Panc1 (cell line): ENCODE measurements at regions not wholly inside any gene's neighbourhood (a gene's known extent, or its start where the extent isn't known, plus 50 kb on each side); places are given as distances from the start of the nearest gene placed in this dataset.

Experiments used
- ATAC-seq: fragments of 200-7000 bp; cut with Tn5 transposase; 2 replicates; pipeline ENCODE4 v1.9.1; 2020; ENCODE audit warnings: mild to moderate bottlenecking, moderate library complexity
- BruUV-seq: library from RNA; stranded (reverse); fragments of 400-500 nt; replicated peaks from 2 replicates; lab custom pipeline; 2021; lab: Mats Ljungman, UMichigan
- CTCF ChIA-PET: fragments of 300-600 bp; sonication (Branson Sonifier 250); formaldehyde crosslinking; loops from one replicate; lab custom pipeline; 2022; ENCODE audit warnings: antibody characterized with exemption; lab: Charles Lee
- POLR2A ChIA-PET: fragments of 300-600 bp; sonication (Branson Sonifier 250); formaldehyde crosslinking; loops from one replicate; lab custom pipeline; 2022; ENCODE audit warnings: antibody characterized with exemption; lab: Charles Lee
- DNase-seq: peaks from one replicate; pipeline ENCODE4 v3.0.0-alpha.2; 2010; ENCODE audit warnings: low read depth, low spot score
- H3K27ac ChIP-seq: 2 replicates; pipeline ENCODE4 v1.5.1; 2011; ENCODE audit warnings: mild to moderate bottlenecking, low read length, inconsistent platforms
- H3K27me3 ChIP-seq: fragments of 200-500 bp; sonication (Bioruptor generic); 2 replicates; pipeline ENCODE4 v1.6.0; 2014; ENCODE audit warnings: low read length, inconsistent platforms; ENCODE audit not compliant: control insufficient read depth, insufficient read depth
- H3K36me3 ChIP-seq: fragments of 200-500 bp; sonication (Bioruptor generic); 2 replicates; pipeline ENCODE4 v1.5.1; 2014; ENCODE audit warnings: inconsistent platforms, mild to moderate bottlenecking, low read length, moderate library complexity; ENCODE audit not compliant: control insufficient read depth, insufficient read depth
- H3K4me1 ChIP-seq: 2 replicates; pipeline ENCODE4 v1.5.1; 2011; ENCODE audit warnings: inconsistent platforms, mild to moderate bottlenecking, low read length, moderate library complexity; ENCODE audit not compliant: control insufficient read depth, insufficient read depth
- H3K4me3 ChIP-seq, 2 experiments: 2 replicates each; pipeline ENCODE4 v1.5.1; 2011 to 2012; ENCODE audit warnings: low read depth in 2 of 2, low read length in 2 of 2, mild to moderate bottlenecking in 2 of 2, inconsistent platforms in 1 of 2, moderate library complexity in 1 of 2
- H3K9me3 ChIP-seq: fragments of 200-500 bp; sonication (Bioruptor generic); 2 replicates; pipeline ENCODE4 v1.5.1; 2014; ENCODE audit warnings: low read depth, mild to moderate bottlenecking, inconsistent platforms, low read length, moderate library complexity; ENCODE audit not compliant: control insufficient read depth, insufficient read depth
- POLR2AphosphoS5 ChIP-seq: IDR thresholded peaks from 2 replicates; pipeline ENCODE4 v1.6.1; 2012; ENCODE audit warnings: mild to moderate bottlenecking, low read depth, low read length, moderate library complexity
- REST ChIP-seq, 2 experiments: IDR thresholded peaks; 2 replicates each; pipeline ENCODE4 v1.6.1; 2011 to 2012; ENCODE audit warnings: low read depth in 2 of 2, control low read depth in 1 of 2, low read length in 1 of 2, mild to moderate bottlenecking in 1 of 2, moderate library complexity in 1 of 2; ENCODE audit not compliant: insufficient read depth in 1 of 2
- SIN3A ChIP-seq: IDR thresholded peaks from 2 replicates; pipeline ENCODE4 v1.6.1; 2012; ENCODE audit warnings: low read depth, mild to moderate bottlenecking, low read length, moderate library complexity, borderline replicate concordance; ENCODE audit not compliant: insufficient read depth
- TCF7L2 ChIP-seq: IDR thresholded peaks from 2 replicates; pipeline ENCODE4 v1.6.1; 2011; ENCODE audit warnings: mild to moderate bottlenecking, low read depth, low read length, inconsistent platforms
- in situ Hi-C: cut with HindIII; loops from 2 replicates; pipeline ENCODE4 v1.10.0; 2016; ENCODE audit warnings: low sequenced_read_pairs, low pct_unique_long_range_greater_than_20kb
- intact Hi-C: fragments of 100-400 bp; cut with micrococcal nuclease; formaldehyde crosslinking; loops from one replicate; pipeline ENCODE4 v1.10.0; 2022; ENCODE audit not compliant: unreplicated experiment
- TF ChIP-seq, protein P1 (sequence below): fragments of 450-650 bp; IDR thresholded peaks from 2 replicates; pipeline ENCODE4 v1.5.1; 2017; ENCODE audit warnings: mild to moderate bottlenecking

DNA sequence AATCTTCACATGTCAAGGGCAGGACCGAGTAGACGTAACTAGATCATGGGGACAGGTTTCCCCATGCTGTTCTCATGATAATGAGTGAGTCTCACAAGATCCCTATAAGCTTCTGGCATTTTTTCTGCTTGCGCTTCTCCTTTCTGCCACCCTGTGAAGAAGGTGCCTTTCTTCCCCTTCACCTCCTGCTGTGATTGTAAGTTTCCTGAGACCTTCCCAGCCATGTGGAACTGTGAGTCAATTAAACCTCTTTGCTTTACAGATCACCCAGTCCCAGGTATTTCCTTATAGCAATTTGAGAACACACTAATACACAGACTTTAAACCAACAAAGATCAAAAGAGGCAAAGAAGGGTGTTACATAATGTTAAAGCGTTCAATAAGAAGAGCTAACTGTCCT, 156.6 kb upstream of the UBE2E2 start:
- POLR2A ChIA-PET = no interaction called here
- H3K4me3 ChIP-seq = no peak overlapping the region
- H3K27ac ChIP-seq = no peak overlapping the region
- DNase-seq (no peak), ATAC-seq (no peak)
- TF ChIP-seq SIN3A (no peak), TCF7L2 (no peak), POLR2AphosphoS5 (no peak), REST (IDR thresholded peaks at IDR 0.05; ENCODE audit: insufficient read depth in 1 of 2, low read depth in 2 of 2, low read length in 1 of 2) (no peak)
- TF ChIP-seq, protein P1, sequence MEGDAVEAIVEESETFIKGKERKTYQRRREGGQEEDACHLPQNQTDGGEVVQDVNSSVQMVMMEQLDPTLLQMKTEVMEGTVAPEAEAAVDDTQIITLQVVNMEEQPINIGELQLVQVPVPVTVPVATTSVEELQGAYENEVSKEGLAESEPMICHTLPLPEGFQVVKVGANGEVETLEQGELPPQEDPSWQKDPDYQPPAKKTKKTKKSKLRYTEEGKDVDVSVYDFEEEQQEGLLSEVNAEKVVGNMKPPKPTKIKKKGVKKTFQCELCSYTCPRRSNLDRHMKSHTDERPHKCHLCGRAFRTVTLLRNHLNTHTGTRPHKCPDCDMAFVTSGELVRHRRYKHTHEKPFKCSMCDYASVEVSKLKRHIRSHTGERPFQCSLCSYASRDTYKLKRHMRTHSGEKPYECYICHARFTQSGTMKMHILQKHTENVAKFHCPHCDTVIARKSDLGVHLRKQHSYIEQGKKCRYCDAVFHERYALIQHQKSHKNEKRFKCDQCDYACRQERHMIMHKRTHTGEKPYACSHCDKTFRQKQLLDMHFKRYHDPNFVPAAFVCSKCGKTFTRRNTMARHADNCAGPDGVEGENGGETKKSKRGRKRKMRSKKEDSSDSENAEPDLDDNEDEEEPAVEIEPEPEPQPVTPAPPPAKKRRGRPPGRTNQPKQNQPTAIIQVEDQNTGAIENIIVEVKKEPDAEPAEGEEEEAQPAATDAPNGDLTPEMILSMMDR = no peak
- no peaks in the 10 kb centered on the region for H3K36me3 ChIP-seq
- no TSS peak for BruUV-seq
- intact Hi-C loops = no loop called here
- H3K27me3 ChIP-seq = no peaks in the 10 kb centered on the region
- H3K4me1 ChIP-seq = no peaks in the 10 kb centered on the region
- in situ Hi-C loops = no loop called here
- H3K9me3 ChIP-seq = no peaks in the 10 kb centered on the region
- CTCF ChIA-PET = no interaction called here

GRCh38 chr3:23051240-23052140, 151.6 kb upstream of the UBE2E2 start:
- BruUV-seq = no TSS peak

More at GRCh38 chr3:23051240-23052140, 151.6 kb upstream of the UBE2E2 start:
- no peak overlapping the region for H3K27ac ChIP-seq
- in situ Hi-C loops (no loop called here), intact Hi-C loops (no loop called here)
- ATAC-seq = no peak
- no peak for DNase-seq
- H3K27me3 ChIP-seq = no peaks in the 10 kb centered on the region
- no peak for TF ChIP-seq POLR2AphosphoS5
- TF ChIP-seq, protein P1 = no peak
- TF ChIP-seq SIN3A = no peak
- no peak for TF ChIP-seq TCF7L2
- no peak for TF ChIP-seq REST (IDR thresholded peaks at IDR 0.05; ENCODE audit: insufficient read depth in 1 of 2, low read depth in 2 of 2, low read length in 1 of 2)
- no peak overlapping the region for H3K4me3 ChIP-seq
- H3K4me1 ChIP-seq = no peaks in the 10 kb centered on the region
- H3K9me3 ChIP-seq = no peaks in the 10 kb centered on the region
- POLR2A ChIA-PET = no interaction called here
- no peaks in the 10 kb centered on the region for H3K36me3 ChIP-seq
- CTCF ChIA-PET = interaction anchor here (0.6 to 0.7 kb wide), 2 partner anchors 10 to 51 kb away, joined by 3 read pairs; no protein-coding TSS in a partner anchor
